HL-60/S4 (cell line): ENCODE measurements at regions not wholly inside any gene's neighbourhood (a gene's known extent, or its start where the extent isn't known, plus 50 kb on each side); places are given as distances from the start of the nearest gene placed in this dataset.

ENCODE experiments used
- in situ Hi-C: fragments of 300-500 bp; cut with MboI; formaldehyde crosslinking; loops from 2 replicates; pipeline ENCODE4 v1.14.3; 2022; ENCODE audit warnings: low sequenced_read_pairs

GRCh38 chr18:1993866-1994265 is 577.4 kb downstream of the METTL4 start:
- in situ Hi-C loops = no loop called here

- in situ Hi-C loops = no loop called here
Measured at GRCh38 chr18:1994471-1994870, 576.8 kb downstream of the METTL4 start.

- in situ Hi-C loops = no loop called here
Measured at GRCh38 chr18:1995041-1995612, 576.2 kb downstream of the METTL4 start.

GRCh38 chr18:1998121-1998520 is 573.2 kb downstream of the METTL4 start:
- in situ Hi-C loops = no loop called here

GRCh38 chr18:1999387-1999786 is 571.9 kb downstream of the METTL4 start:
- in situ Hi-C loops = no loop called here

GRCh38 chr18:2002151-2002550 is 569.2 kb downstream of the METTL4 start:
- in situ Hi-C loops = no loop called here

GRCh38 chr18:2002604-2003003 is 568.7 kb downstream of the METTL4 start:
- in situ Hi-C loops = no loop called here

- in situ Hi-C loops = no loop called here
Measured at GRCh38 chr18:2009942-2010697, 561.2 kb downstream of the METTL4 start.

GRCh38 chr18:2027016-2027415 is 544.3 kb downstream of the METTL4 start:
- in situ Hi-C loops = no loop called here

- in situ Hi-C loops = no loop called here
Measured at GRCh38 chr18:2027756-2028155, 543.5 kb downstream of the METTL4 start.

- in situ Hi-C loops = no loop called here
Measured at GRCh38 chr18:2028986-2029385, 542.3 kb downstream of the METTL4 start.

GRCh38 chr18:2030647-2031046 is 540.7 kb downstream of the METTL4 start:
- in situ Hi-C loops = no loop called here

- in situ Hi-C loops = no loop called here
Measured at GRCh38 chr18:2032036-2032435, 539.3 kb downstream of the METTL4 start.

GRCh38 chr18:2035056-2035455 is 536.2 kb downstream of the METTL4 start:
- in situ Hi-C loops = no loop called here

- in situ Hi-C loops = no loop called here
Measured at GRCh38 chr18:2036086-2036485, 535.2 kb downstream of the METTL4 start.

GRCh38 chr18:2040279-2040678 is 531.0 kb downstream of the METTL4 start:
- in situ Hi-C loops = no loop called here

GRCh38 chr18:2049986-2050385 is 521.3 kb downstream of the METTL4 start:
- in situ Hi-C loops = no loop called here

- in situ Hi-C loops = no loop called here
Measured at GRCh38 chr18:2050702-2051201, 520.6 kb downstream of the METTL4 start.

GRCh38 chr18:2053490-2054089 is 517.7 kb downstream of the METTL4 start:
- in situ Hi-C loops = no loop called here

- in situ Hi-C loops = no loop called here
Measured at GRCh38 chr18:2059336-2059735, 512.0 kb downstream of the METTL4 start.

GRCh38 chr18:2060086-2060485 is 511.2 kb downstream of the METTL4 start:
- in situ Hi-C loops = no loop called here

GRCh38 chr18:2070631-2071030 is 500.7 kb downstream of the METTL4 start:
- in situ Hi-C loops = no loop called here
